CD14-positive monocyte (primary cell): ENCODE measurements at regions not wholly inside any gene's neighbourhood (a gene's known extent, or its start where the extent isn't known, plus 50 kb on each side); places are given as distances from the start of the nearest gene placed in this dataset.

Experiments
- DNase-seq, 3 donors: peaks; one replicate each; pipeline ENCODE4 v3.0.0-alpha.2; 2011 to 2022
- H2AFZ ChIP-seq: 2 replicates; pipeline ENCODE4 v1.6.0; 2012; ENCODE audit warnings: mild to moderate bottlenecking, low read depth, low read length, inconsistent platforms; ENCODE audit not compliant: insufficient read depth, poor library complexity, severe bottlenecking
- H3K27ac ChIP-seq, 2 donors: 1 replicate in 1 of 2; 2 replicates in 1 of 2; pipeline ENCODE4 v1.5.1; 2012 to 2013; ENCODE audit warnings: low read length in 2 of 2, control low read depth in 1 of 2, inconsistent platforms in 1 of 2, low read depth in 1 of 2, mild to moderate bottlenecking in 1 of 2
- H3K27me3 ChIP-seq, 2 donors: one replicate each; pipeline versions ENCODE4 v1.6.0 to v1.6.1; 2011 to 2013; ENCODE audit warnings: low read length in 2 of 2; ENCODE audit not compliant: control insufficient read depth in 2 of 2, insufficient read depth in 2 of 2
- H3K36me3 ChIP-seq, 2 donors: replicated peaks in 1 of 2; 1 replicate in 1 of 2; 2 replicates in 1 of 2; pipeline versions ENCODE4 v1.5.1 to v1.6.1; 2012 to 2013; ENCODE audit warnings: low read length in 2 of 2, control low read depth in 1 of 2, inconsistent platforms in 1 of 2, mild to moderate bottlenecking in 1 of 2; ENCODE audit not compliant: insufficient read depth in 2 of 2, control insufficient read depth in 1 of 2
- H3K4me1 ChIP-seq, 2 donors: 1 replicate in 1 of 2; 2 replicates in 1 of 2; pipeline versions ENCODE4 v1.5.1 to v1.6.1; 2012 to 2013; ENCODE audit warnings: low read length in 2 of 2, control low read depth in 1 of 2, inconsistent platforms in 1 of 2, mild to moderate bottlenecking in 1 of 2, moderate library complexity in 1 of 2; ENCODE audit not compliant: insufficient read depth in 2 of 2, control insufficient read depth in 1 of 2
- H3K4me2 ChIP-seq: replicated peaks from 2 replicates; pipeline ENCODE3; 2012; ENCODE audit warnings: low read length, moderate library complexity, mild to moderate bottlenecking; ENCODE audit not compliant: poor library complexity, severe bottlenecking; ENCODE audit errors: extremely low read depth
- H3K4me3 ChIP-seq, 3 experiments: fragments of 200-600 bp in 1 of 3; sonication (generic) in 1 of 3; replicated peaks in 1 of 3; 1 replicate in 2 of 3; 2 replicates in 1 of 3; pipeline ENCODE4 v1.5.1; 2011 to 2013; ENCODE audit warnings: low read length in 3 of 3, mild to moderate bottlenecking in 3 of 3, control low read depth in 2 of 3, low read depth in 2 of 3, inconsistent platforms in 1 of 3, moderate library complexity in 1 of 3
- H3K79me2 ChIP-seq: 2 replicates; pipeline ENCODE4 v1.6.0; 2012; ENCODE audit warnings: mild to moderate bottlenecking, control low read depth, inconsistent platforms, low read length, moderate library complexity; ENCODE audit not compliant: insufficient read depth
- H3K9ac ChIP-seq: 2 replicates; pipeline ENCODE4 v1.6.0; 2017; ENCODE audit warnings: low read length, mild to moderate bottlenecking; ENCODE audit not compliant: insufficient read depth, poor library complexity, severe bottlenecking
- H3K9me3 ChIP-seq, 2 donors: replicated peaks in 1 of 2; 1 replicate in 1 of 2; 2 replicates in 1 of 2; pipeline versions ENCODE4 v1.5.1 to v1.6.1; 2012 to 2013; ENCODE audit warnings: low read length in 2 of 2, control low read depth in 1 of 2; ENCODE audit not compliant: control insufficient read depth in 1 of 2, insufficient read depth in 1 of 2
- H4K20me1 ChIP-seq: 2 replicates; pipeline ENCODE4 v1.6.0; 2012; ENCODE audit warnings: mild to moderate bottlenecking, low read length, control low read depth, moderate library complexity; ENCODE audit not compliant: insufficient read depth
- H3K27ac Mint-ChIP-seq, 7 donors: one replicate each; pipeline ENCODE4 v1.8.0; 2020; ENCODE audit warnings: mild to moderate bottlenecking in 7 of 7, mixed read lengths in 7 of 7, moderate library complexity in 6 of 7, inconsistent platforms in 2 of 7
- H3K27me3 Mint-ChIP-seq, 3 donors: one replicate each; pipeline ENCODE4 v1.8.0; 2021 to 2022; ENCODE audit warnings: low read depth in 3 of 3, mild to moderate bottlenecking in 3 of 3, mixed read lengths in 3 of 3, moderate library complexity in 3 of 3, inconsistent platforms in 1 of 3
- H3K36me3 Mint-ChIP-seq, 2 donors: one replicate each; pipeline ENCODE4 v1.8.0; 2020; ENCODE audit warnings: mixed read lengths in 2 of 2, inconsistent platforms in 1 of 2, mild to moderate bottlenecking in 1 of 2
- H3K4me1 Mint-ChIP-seq: one replicate; pipeline ENCODE4 v1.8.0; 2020; ENCODE audit warnings: mild to moderate bottlenecking, mixed read lengths
- H3K4me3 Mint-ChIP-seq, 2 donors: one replicate each; pipeline ENCODE4 v1.8.0; 2020; ENCODE audit warnings: mild to moderate bottlenecking in 2 of 2, mixed read lengths in 2 of 2, moderate library complexity in 1 of 2
- H3K9me3 Mint-ChIP-seq, 7 donors: one replicate each; pipeline ENCODE4 v1.8.0; 2020 to 2022; ENCODE audit warnings: mixed read lengths in 7 of 7, mild to moderate bottlenecking in 6 of 7, moderate library complexity in 6 of 7, inconsistent platforms in 2 of 7
- WGBS: methylation state at CpG from one replicate; pipeline ENCODE4 v1.1.5; 2013; ENCODE audit warnings: missing lambda C conversion rate; ENCODE audit not compliant: insufficient coverage; 5-methylcytosine and 5-hydroxymethylcytosine counted together
- intact Hi-C, 2 donors: fragments of 100-400 bp; cut with micrococcal nuclease; formaldehyde crosslinking; loops; one replicate each; pipeline versions ENCODE4 v1.15.0 to v1.15.1; 2023
- TF ChIP-seq, protein P1 (sequence below): fragments of 200-600 bp; IDR thresholded peaks from one replicate; pipeline ENCODE4 v1.8.0; 2022; ENCODE audit warnings: antibody characterized with exemption, mild to moderate bottlenecking

DNA sequence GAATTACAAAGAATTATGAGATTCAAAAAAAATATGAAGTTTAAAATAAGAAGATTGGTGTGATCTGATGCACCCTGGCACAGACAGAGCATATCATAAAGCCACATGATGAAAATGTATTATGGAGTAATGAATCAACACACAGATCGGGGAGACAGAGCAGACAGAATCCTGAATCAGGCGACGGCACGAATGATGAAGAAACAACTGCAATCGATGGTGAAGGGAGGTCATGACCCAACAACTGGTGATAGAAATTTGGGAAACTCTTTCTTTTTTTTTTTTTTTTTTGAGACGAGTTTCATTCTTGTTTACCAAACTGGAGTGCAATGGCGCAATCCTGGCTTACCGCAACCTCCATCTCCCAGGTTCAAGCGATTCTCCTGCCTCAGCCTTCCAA, 1054.0 kb downstream of the TYW1 start:
- 100% methylated on average over 7 of the region's 9 CpGs for WGBS
- Mint-ChIP-seq H3K27ac (no peak overlapping the region), H3K9me3 (peaks cover 0 to 14% (median 8%) of the 10 kb centered on the region in 7 donors), H3K4me1 (no peaks in the 10 kb centered on the region), H3K27me3 (peaks cover 0 to 2% (median 0%) of the 10 kb centered on the region in 3 donors), H3K36me3 (no peaks in the 10 kb centered on the region), H3K4me3 (no peak overlapping the region)
- no peaks in the 10 kb centered on the region for H3K4me1 ChIP-seq
- no peak for DNase-seq
- no peaks in the 10 kb centered on the region for H3K79me2 ChIP-seq
- H4K20me1 ChIP-seq, result no peaks in the 10 kb centered on the region
- H3K36me3 ChIP-seq, result no peaks in the 10 kb centered on the region
- no peaks in the 10 kb centered on the region for H3K27me3 ChIP-seq
- H2AFZ ChIP-seq, result no peak overlapping the region
- intact Hi-C loops, result no loop called here
- H3K4me3 ChIP-seq, result no peak overlapping the region
- TF ChIP-seq, protein P1, sequence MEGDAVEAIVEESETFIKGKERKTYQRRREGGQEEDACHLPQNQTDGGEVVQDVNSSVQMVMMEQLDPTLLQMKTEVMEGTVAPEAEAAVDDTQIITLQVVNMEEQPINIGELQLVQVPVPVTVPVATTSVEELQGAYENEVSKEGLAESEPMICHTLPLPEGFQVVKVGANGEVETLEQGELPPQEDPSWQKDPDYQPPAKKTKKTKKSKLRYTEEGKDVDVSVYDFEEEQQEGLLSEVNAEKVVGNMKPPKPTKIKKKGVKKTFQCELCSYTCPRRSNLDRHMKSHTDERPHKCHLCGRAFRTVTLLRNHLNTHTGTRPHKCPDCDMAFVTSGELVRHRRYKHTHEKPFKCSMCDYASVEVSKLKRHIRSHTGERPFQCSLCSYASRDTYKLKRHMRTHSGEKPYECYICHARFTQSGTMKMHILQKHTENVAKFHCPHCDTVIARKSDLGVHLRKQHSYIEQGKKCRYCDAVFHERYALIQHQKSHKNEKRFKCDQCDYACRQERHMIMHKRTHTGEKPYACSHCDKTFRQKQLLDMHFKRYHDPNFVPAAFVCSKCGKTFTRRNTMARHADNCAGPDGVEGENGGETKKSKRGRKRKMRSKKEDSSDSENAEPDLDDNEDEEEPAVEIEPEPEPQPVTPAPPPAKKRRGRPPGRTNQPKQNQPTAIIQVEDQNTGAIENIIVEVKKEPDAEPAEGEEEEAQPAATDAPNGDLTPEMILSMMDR, result no peak
- H3K9me3 ChIP-seq, result peaks cover 0 to 4% of the 10 kb centered on the region in 2 donors
- H3K4me2 ChIP-seq, result no peak overlapping the region
- no peak overlapping the region for H3K27ac ChIP-seq
- no peak overlapping the region for H3K9ac ChIP-seq

DNA sequence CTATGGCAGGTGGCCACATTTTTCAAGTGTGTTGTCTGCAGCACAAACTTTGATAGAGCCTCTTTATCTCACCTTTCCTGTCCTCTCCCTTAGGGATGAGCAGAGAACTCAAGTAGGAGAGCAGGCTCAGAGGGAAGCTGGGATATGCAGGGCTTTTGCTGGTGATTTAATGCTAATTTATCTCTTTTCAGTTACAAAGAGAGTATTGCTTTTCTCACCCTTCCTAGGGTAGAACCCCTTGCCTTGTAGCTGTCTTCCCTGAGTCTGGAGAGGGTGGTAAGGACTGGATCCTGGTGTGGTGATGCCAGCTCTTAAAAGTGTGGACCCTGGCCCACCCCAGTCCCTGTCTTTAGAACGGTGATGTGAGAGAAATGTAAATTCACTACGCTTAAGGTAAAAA, 1061.4 kb downstream of the TYW1 start:
- H3K4me1 Mint-ChIP-seq, result no peaks in the 10 kb centered on the region
- no peaks in the 10 kb centered on the region for H3K4me1 ChIP-seq
- no peaks in the 10 kb centered on the region for H3K36me3 Mint-ChIP-seq
- no peak for DNase-seq
- H2AFZ ChIP-seq, result no peak overlapping the region
- H3K27me3 Mint-ChIP-seq, result peaks cover 1 to 3% (median 2%) of the 10 kb centered on the region in 3 donors
- H3K4me2 ChIP-seq, result no peak overlapping the region
- H3K9me3 Mint-ChIP-seq, result peaks cover 0 to 10% (median 2%) of the 10 kb centered on the region in 7 donors
- TF ChIP-seq, protein P1, result no peak
- H3K9me3 ChIP-seq, result peaks cover 0 to 8% of the 10 kb centered on the region in 2 donors
- no peak overlapping the region for H3K27ac ChIP-seq
- H3K4me3 ChIP-seq, result no peak overlapping the region
- H3K79me2 ChIP-seq, result no peaks in the 10 kb centered on the region
- no peak overlapping the region for H3K9ac ChIP-seq
- H4K20me1 ChIP-seq, result no peaks in the 10 kb centered on the region
- intact Hi-C loops, result no loop called here
- WGBS, result 10% methylated on average over 2 of the region's 2 CpGs
- no peak overlapping the region for H3K27ac Mint-ChIP-seq
- H3K36me3 ChIP-seq, result no peaks in the 10 kb centered on the region
- no peaks in the 10 kb centered on the region for H3K27me3 ChIP-seq
- H3K4me3 Mint-ChIP-seq, result no peak overlapping the region
